ENCODE measurements at regions not wholly inside any gene's neighbourhood (a gene's known extent, or its start where the extent isn't known, plus 50 kb on each side); places are given as distances from the start of the nearest gene placed in this dataset.

- H3K9me3 ChIP-seq (ENCODE audit: control insufficient read depth in 1 of 2, insufficient read depth in 1 of 2, low read depth in 1 of 2, low read length in 2 of 2): no peaks in the 10 kb centered on the region
- ChIA-PET POLR2A (no interaction called here), CTCF (no interaction called here), RAD21 (ENCODE audit: low non-redundant PET in 1 of 2, low total read pairs in 2 of 2, uncharacterized antibody in 2 of 2, unreplicated experiment in 2 of 2) (no interaction called here)
- no peak overlapping the region for H2AFZ ChIP-seq (ENCODE audit: low read depth, low read length, poor library complexity, severe bottlenecking)
- ATAC-seq: no peak
- H3K4me1 ChIP-seq (ENCODE audit: control insufficient read depth in 1 of 2, insufficient read depth in 2 of 2, low read length in 2 of 2): no peaks in the 10 kb centered on the region
- H3K27ac ChIP-seq (ENCODE audit: low read depth, low read length): no peak overlapping the region
- H3K4me3 ChIP-seq (replicated peaks in 1 of 2; ENCODE audit: low read depth in 1 of 2, low read length in 2 of 2): no peak overlapping the region
- DNase-seq (ENCODE audit: low read depth, low spot score): no peak
- no peaks in the 10 kb centered on the region for H3K9me2 ChIP-seq (ENCODE audit: insufficient read depth)
- no peaks in the 10 kb centered on the region for H3K79me2 ChIP-seq (ENCODE audit: insufficient read depth, low read length)
- no peaks in the 10 kb centered on the region for H3K36me3 ChIP-seq (ENCODE audit: control insufficient read depth in 1 of 2, insufficient read depth in 2 of 2, low read length in 2 of 2)
- intact Hi-C loops (cut with micrococcal nuclease): no loop called here
- TF ChIP-seq POLR2A (IDR thresholded peaks at IDR 0.05; ENCODE audit: borderline replicate concordance, extremely low read depth, insufficient read depth, insufficient read length): no peak
- no TSS peak for BruUV-seq (replicated peaks)
- H3K4me2 ChIP-seq (ENCODE audit: low read length): no peak overlapping the region
- no peak overlapping the region for H3K9ac ChIP-seq (ENCODE audit: low read length)
- H4K20me1 ChIP-seq (ENCODE audit: insufficient read depth): no peaks in the 10 kb centered on the region
- H3K27me3 ChIP-seq (ENCODE audit: insufficient read depth, low read length): no peaks in the 10 kb centered on the region
Observed at GRCh38 chr2:7924023-7924762, 757.7 kb upstream of the ID2 start.

GRCh38 chr2:7925506-7925905 is 756.4 kb upstream of the ID2 start:
- no peaks in the 10 kb centered on the region for H3K27me3 ChIP-seq (ENCODE audit: insufficient read depth, low read length)
- H3K9me3 ChIP-seq (ENCODE audit: control insufficient read depth in 1 of 2, insufficient read depth in 1 of 2, low read depth in 1 of 2, low read length in 2 of 2): no peaks in the 10 kb centered on the region
- no peak overlapping the region for H3K4me2 ChIP-seq (ENCODE audit: low read length)
- no peak for DNase-seq (ENCODE audit: low read depth, low spot score)
- H2AFZ ChIP-seq (ENCODE audit: low read depth, low read length, poor library complexity, severe bottlenecking): no peak overlapping the region
- no peaks in the 10 kb centered on the region for H3K9me2 ChIP-seq (ENCODE audit: insufficient read depth)
- H3K4me3 ChIP-seq (replicated peaks in 1 of 2; ENCODE audit: low read depth in 1 of 2, low read length in 2 of 2): no peak overlapping the region
- H3K9ac ChIP-seq (ENCODE audit: low read length): no peak overlapping the region
- ChIA-PET POLR2A (interaction anchor here (0.8 kb wide), 1 partner anchor 35 kb away, joined by 3 read pairs; no protein-coding TSS in a partner anchor), CTCF (no interaction called here), RAD21 (ENCODE audit: low non-redundant PET in 1 of 2, low total read pairs in 2 of 2, uncharacterized antibody in 2 of 2, unreplicated experiment in 2 of 2) (no interaction called here)
- H4K20me1 ChIP-seq (ENCODE audit: insufficient read depth): no peaks in the 10 kb centered on the region
- TF ChIP-seq SIN3A (IDR thresholded peaks at IDR 0.05; ENCODE audit: low read depth): no peak
- TF ChIP-seq YY1 (IDR thresholded peaks at IDR 0.05; ENCODE audit: extremely low read depth, insufficient replicate concordance, low read depth, low read length): no peak
- TF ChIP-seq SP1 (IDR thresholded peaks at IDR 0.05; ENCODE audit: low read depth): no peak
- no peak for TF ChIP-seq EZH2 (IDR thresholded peaks at IDR 0.05)
- no peak for TF ChIP-seq SRF (IDR thresholded peaks at IDR 0.05; ENCODE audit: low read depth)
- TF ChIP-seq CTCF (IDR thresholded peaks at IDR 0.05 in 2 of 3, conservative IDR thresholded peaks at IDR 0.05 in 1 of 3; ENCODE audit: borderline replicate concordance in 1 of 3, insufficient read depth in 1 of 3, low read depth in 2 of 3, low read length in 2 of 3): no peak
- TF ChIP-seq TCF7L2 (IDR thresholded peaks at IDR 0.05; ENCODE audit: borderline replicate concordance, extremely low read depth, insufficient read depth, insufficient read length): no peak
- TF ChIP-seq ZFX (IDR thresholded peaks at IDR 0.05): no peak
- no peak for TF ChIP-seq REST (IDR thresholded peaks at IDR 0.05; ENCODE audit: low read depth)
- TF ChIP-seq EZH2phosphoT487 (IDR thresholded peaks at IDR 0.05; ENCODE audit: borderline replicate concordance): no peak
- no peak for TF ChIP-seq CBX3 (IDR thresholded peaks at IDR 0.05; ENCODE audit: low read depth)
- no peak for TF ChIP-seq EGR1 (IDR thresholded peaks at IDR 0.05; ENCODE audit: low read depth)
- TF ChIP-seq ATF3 (IDR thresholded peaks at IDR 0.05): no peak
- TF ChIP-seq JUND (IDR thresholded peaks at IDR 0.05): no peak
- BruUV-seq (replicated peaks): no TSS peak
- intact Hi-C loops (cut with micrococcal nuclease): no loop called here
- no peaks in the 10 kb centered on the region for H3K79me2 ChIP-seq (ENCODE audit: insufficient read depth, low read length)
- H3K36me3 ChIP-seq (ENCODE audit: control insufficient read depth in 1 of 2, insufficient read depth in 2 of 2, low read length in 2 of 2): no peaks in the 10 kb centered on the region
- no peak; the same call in 1 of the 2 replicates for ATAC-seq
- H3K27ac ChIP-seq (ENCODE audit: low read depth, low read length): no peak overlapping the region
- H3K4me1 ChIP-seq (ENCODE audit: control insufficient read depth in 1 of 2, insufficient read depth in 2 of 2, low read length in 2 of 2): no peaks in the 10 kb centered on the region
